Activated T-cell treated with anti-CD3 and anti-CD28 coated beads, Interleukin-2, amount 50 U/mL, for 48 hours (primary cell): ENCODE measurements at regions not wholly inside any gene's neighbourhood (a gene's known extent, or its start where the extent isn't known, plus 50 kb on each side); places are given as distances from the start of the nearest gene placed in this dataset.

Experiments
- DNase-seq, 2 experiments: peaks; one replicate each; pipeline ENCODE4 v3.0.0-alpha.2; 2020

GRCh38 chr15:47293466-47294162 lies 423.7 kb upstream of the SEMA6D start:
- no peak for DNase-seq

- no peak for DNase-seq
These were observed 422.5 kb upstream of the SEMA6D start for GRCh38 chr15:47294765-47295259.

- no peak for DNase-seq
These were observed 420.4 kb upstream of the SEMA6D start for GRCh38 chr15:47296881-47297280.

GRCh38 chr15:47299846-47300434 lies 417.4 kb upstream of the SEMA6D start:
- DNase-seq = no peak

GRCh38 chr15:47300596-47300995 lies 416.7 kb upstream of the SEMA6D start:
- DNase-seq = no peak

- DNase-seq = no peak
These were observed 415.8 kb upstream of the SEMA6D start for GRCh38 chr15:47301481-47301880.

GRCh38 chr15:47304656-47305055 lies 412.6 kb upstream of the SEMA6D start:
- DNase-seq = no peak

- no peak for DNase-seq
These were observed 405.1 kb upstream of the SEMA6D start for GRCh38 chr15:47312161-47312560.

- no peak for DNase-seq
These were observed 390.6 kb upstream of the SEMA6D start for GRCh38 chr15:47326410-47327333.

- no peak for DNase-seq
These were observed 385.4 kb upstream of the SEMA6D start for GRCh38 chr15:47331829-47332393.

- DNase-seq = no peak
These were observed 384.8 kb upstream of the SEMA6D start for GRCh38 chr15:47332481-47332880.

- DNase-seq = no peak
These were observed 383.6 kb upstream of the SEMA6D start for GRCh38 chr15:47333734-47334133.

- no peak for DNase-seq
These were observed 382.3 kb upstream of the SEMA6D start for GRCh38 chr15:47334805-47335535.

GRCh38 chr15:47337106-47337505 lies 380.2 kb upstream of the SEMA6D start:
- DNase-seq = no peak

GRCh38 chr15:47337836-47338235 lies 379.5 kb upstream of the SEMA6D start:
- no peak for DNase-seq

GRCh38 chr15:47338771-47339170 lies 378.5 kb upstream of the SEMA6D start:
- DNase-seq = no peak

GRCh38 chr15:47339800-47340570 lies 377.3 kb upstream of the SEMA6D start:
- no peak for DNase-seq

GRCh38 chr15:47340571-47340920 lies 376.8 kb upstream of the SEMA6D start:
- DNase-seq = no peak

GRCh38 chr15:47349179-47349578 lies 368.1 kb upstream of the SEMA6D start:
- no peak for DNase-seq

- DNase-seq = no peak
These were observed 365.8 kb upstream of the SEMA6D start for GRCh38 chr15:47351501-47351900.

GRCh38 chr15:47352217-47352616 lies 365.1 kb upstream of the SEMA6D start:
- DNase-seq = no peak

GRCh38 chr15:47355759-47356158 lies 361.5 kb upstream of the SEMA6D start:
- no peak for DNase-seq
